Stimulated activated CD4-positive, alpha-beta T cell treated with anti-CD3 and anti-CD28 coated beads, Interleukin-2, amount 100 ng/mL, for 4 hours (primary cell): ENCODE measurements at regions not wholly inside any gene's neighbourhood (a gene's known extent, or its start where the extent isn't known, plus 50 kb on each side); places are given as distances from the start of the nearest gene placed in this dataset.
"Not testable (repeated sequence)": the region's sequence is repeated elsewhere in the genome, so short reads cannot be mapped to it uniquely, and the experiment has no call there.

Experiments used
- DNase-seq: peaks from one replicate; pipeline ENCODE4 v3.0.0-alpha.2; 2020; ENCODE audit warnings: low read depth

GRCh38 chr7:101708223-101708622, 79.1 kb upstream of the MYL10 start:
- no peak for DNase-seq

- DNase-seq, result no peak
Measured at GRCh38 chr7:101712652-101713051, 83.6 kb upstream of the MYL10 start.

- no peak for DNase-seq
Measured at GRCh38 chr7:101714097-101714496, 85.0 kb upstream of the MYL10 start.

- DNase-seq, result no peak
Measured at GRCh38 chr7:101717628-101718357, 88.7 kb upstream of the MYL10 start.

- no peak for DNase-seq
Measured at GRCh38 chr7:101718363-101719122, 89.4 kb upstream of the MYL10 start.

- no peak for DNase-seq
Measured at GRCh38 chr7:101719123-101719470, 90.0 kb upstream of the MYL10 start.

- DNase-seq, result no peak
Measured at GRCh38 chr7:101720324-101720723, 91.2 kb upstream of the MYL10 start.

GRCh38 chr7:101722247-101722646, 93.2 kb upstream of the MYL10 start:
- DNase-seq, result no peak

GRCh38 chr7:101723835-101724234, 93.6 kb upstream of the CUX1 start:
- no peak for DNase-seq

GRCh38 chr7:101724957-101725356, 92.5 kb upstream of the CUX1 start:
- DNase-seq, result no peak

- DNase-seq, result no peak
Measured at GRCh38 chr7:101725921-101726320, 91.5 kb upstream of the CUX1 start.

- no peak for DNase-seq
Measured at GRCh38 chr7:101727184-101727583, 90.2 kb upstream of the CUX1 start.

- no peak for DNase-seq
Measured at GRCh38 chr7:101728128-101728527, 89.3 kb upstream of the CUX1 start.

GRCh38 chr7:101728873-101729240, 88.6 kb upstream of the CUX1 start:
- not testable (repeated sequence) for DNase-seq

- no peak for DNase-seq
Measured at GRCh38 chr7:101729241-101729883, 88.1 kb upstream of the CUX1 start.

GRCh38 chr7:101731502-101732084, 85.8 kb upstream of the CUX1 start:
- DNase-seq, result no peak

- no peak for DNase-seq
Measured at GRCh38 chr7:101733713-101734475, 83.5 kb upstream of the CUX1 start.

- DNase-seq, result no peak
Measured at GRCh38 chr7:101736084-101736483, 81.3 kb upstream of the CUX1 start.

- DNase-seq, result no peak
Measured at GRCh38 chr7:101739775-101740398, 77.5 kb upstream of the CUX1 start.

- no peak for DNase-seq
Measured at GRCh38 chr7:101740981-101741725, 76.3 kb upstream of the CUX1 start.
